K562 (cell line): ENCODE measurements at regions not wholly inside any gene's neighbourhood (a gene's known extent, or its start where the extent isn't known, plus 50 kb on each side); places are given as distances from the start of the nearest gene placed in this dataset.

Experiments
- ATAC-seq: fragments of 200-7000 bp; cut with Tn5 transposase; 3 replicates; pipeline ENCODE4 v1.9.1; 2020; ENCODE audit warnings: moderate library complexity
- BruUV-seq: library from RNA; stranded (reverse); fragments of 400-500 nt; replicated peaks from 2 replicates; lab custom pipeline; 2021; lab: Mats Ljungman, UMichigan
- CTCF ChIA-PET: fragments of 300-600 bp; formaldehyde crosslinking; extraction: SDS; loops from one replicate; lab custom pipeline; 2021; ENCODE audit warnings: low intra/inter-chr PET ratio; lab: Yijun Ruan, JAX
- POLR2A ChIA-PET: fragments of 300-600, 350-650 bp; sonication (Branson Sonifier 250); formaldehyde crosslinking; extraction: SDS; loops from one replicate; lab custom pipeline; 2021; ENCODE audit warnings: antibody characterized with exemption, inconsistent platforms; lab: Yijun Ruan, JAX
- DNase-seq, 4 experiments: peaks; one replicate each; pipeline versions ENCODE4 v3.0.0 to v3.0.0-alpha.2; 2011 to 2018; ENCODE audit warnings: low spot score in 3 of 4, mixed read lengths in 3 of 4; ENCODE audit errors: extremely low read depth in 1 of 4
- FAIRE-seq: peaks from 2 replicates; lab custom pipeline; 2011; peaks lifted over from hg19 to GRCh38; lab: Jason Lieb, UNC
- H2AFZ ChIP-seq: 2 replicates; pipeline ENCODE4 v1.6.0; 2011; ENCODE audit warnings: low read depth, low read length, control low read depth, inconsistent platforms
- H3K27ac ChIP-seq: fragments of 200-600 bp; 3 replicates; pipeline ENCODE4 v1.8.0; 2011; ENCODE audit warnings: low read depth, mild to moderate bottlenecking, control low read depth, inconsistent platforms, low read length, moderate library complexity, mixed read lengths; ENCODE audit errors: extremely low read depth
- H3K27me3 ChIP-seq, 2 experiments: fragments of 300-600 bp in 1 of 2; 2 replicates in 1 of 2; 3 replicates in 1 of 2; pipeline versions ENCODE4 v1.6.0 to v1.8.0; 2011; ENCODE audit warnings: inconsistent platforms in 2 of 2, low read length in 2 of 2, mild to moderate bottlenecking in 1 of 2, mixed read lengths in 1 of 2, moderate library complexity in 1 of 2; ENCODE audit not compliant: control insufficient read depth in 2 of 2, insufficient read depth in 2 of 2
- H3K36me3 ChIP-seq: fragments of 300-600 bp; 3 replicates; pipeline ENCODE4 v1.8.0; 2011; ENCODE audit warnings: mild to moderate bottlenecking, low read length, inconsistent platforms; ENCODE audit not compliant: control insufficient read depth, insufficient read depth
- H3K4me1 ChIP-seq, 2 experiments: fragments of 200-600 bp in 1 of 2; replicated peaks in 1 of 2; 2 replicates in 1 of 2; 3 replicates in 1 of 2; pipeline versions ENCODE4 v1.5.1 to v1.8.0; 2011; ENCODE audit warnings: inconsistent platforms in 2 of 2, low read length in 2 of 2, mild to moderate bottlenecking in 1 of 2, mixed read lengths in 1 of 2, moderate library complexity in 1 of 2; ENCODE audit not compliant: control insufficient read depth in 2 of 2, insufficient read depth in 2 of 2
- H3K4me2 ChIP-seq: 2 replicates; pipeline ENCODE4 v1.6.1; 2011; ENCODE audit warnings: low read length, control low read depth, inconsistent platforms, mixed read lengths; ENCODE audit not compliant: insufficient read depth
- H3K4me3 ChIP-seq: fragments of 200-600 bp; sonication (generic), shearing (Covaris generic); 2 replicates; pipeline ENCODE4 v1.5.1; 2016; ENCODE audit warnings: control low read depth, inconsistent platforms
- H3K79me2 ChIP-seq: fragments of 200-600 bp; 3 replicates; pipeline ENCODE4 v1.8.0; 2011; ENCODE audit warnings: low read length, inconsistent platforms; ENCODE audit not compliant: control insufficient read depth, insufficient read depth
- H3K9ac ChIP-seq, 2 experiments: 2 replicates each; pipeline versions ENCODE4 v1.6.0 to v1.6.1; 2011; ENCODE audit warnings: low read depth in 2 of 2, low read length in 2 of 2, control low read depth in 1 of 2, inconsistent platforms in 1 of 2, mild to moderate bottlenecking in 1 of 2, mixed read lengths in 1 of 2; ENCODE audit not compliant: insufficient read depth in 1 of 2
- H3K9me1 ChIP-seq: one replicate; pipeline ENCODE4 v1.6.0; 2011; ENCODE audit warnings: inconsistent platforms, mild to moderate bottlenecking, low read length, moderate library complexity; ENCODE audit not compliant: control insufficient read depth, insufficient read depth
- H3K9me3 ChIP-seq: replicated peaks from 2 replicates; pipeline ENCODE4 v1.5.1; 2011; ENCODE audit warnings: low read depth, low read length, inconsistent platforms; ENCODE audit not compliant: control insufficient read depth, insufficient read depth
- H4K20me1 ChIP-seq: replicated peaks from 2 replicates; pipeline ENCODE4 v1.6.1; 2011; ENCODE audit warnings: low read length, inconsistent platforms, mixed read lengths; ENCODE audit not compliant: control insufficient read depth, insufficient read depth
- ARHGAP35 ChIP-seq: fragments of 450-650 bp; IDR thresholded peaks from 2 replicates; pipeline ENCODE4 v1.6.1; 2018; ENCODE audit not compliant: partially characterized antibody
- ATF1 ChIP-seq, 2 experiments: fragments of 450-650 bp in 1 of 2; IDR thresholded peaks; 2 replicates each; pipeline ENCODE4 v1.6.1; 2016; ENCODE audit warnings: missing compliant biosample characterization in 1 of 2, missing genetic modification characterization in 1 of 2
- BCOR ChIP-seq: fragments of 450-650 bp; IDR thresholded peaks from 2 replicates; pipeline ENCODE4 v1.6.1; 2016
- BRF1 ChIP-seq: IDR thresholded peaks from 3 replicates; pipeline ENCODE4 v1.6.1; 2011; ENCODE audit warnings: borderline replicate concordance, mild to moderate bottlenecking; ENCODE audit not compliant: insufficient read length; ENCODE audit errors: extremely low read depth
- CBX8 ChIP-seq: fragments of 200-600 bp; sonication (generic); IDR thresholded peaks from 2 replicates; pipeline ENCODE4 v1.6.1; 2012; ENCODE audit warnings: borderline replicate concordance, mixed run types, low read depth, mild to moderate bottlenecking, moderate library complexity, mixed read lengths, low read length, control low read depth, inconsistent platforms; ENCODE audit not compliant: poor library complexity, severe bottlenecking; ENCODE audit errors: extremely low read depth
- DDX20 ChIP-seq: fragments of 450-650 bp; IDR thresholded peaks from 2 replicates; pipeline ENCODE4 v1.6.1; 2016; ENCODE audit warnings: missing genetic modification characterization, low read depth, mild to moderate bottlenecking, missing compliant biosample characterization, moderate library complexity
- GABPB2 ChIP-seq: fragments of 250-450 bp; sonication (Bioruptor Pico); conservative IDR thresholded peaks from 2 replicates; pipeline ENCODE4 v1.5.1; 2021; ENCODE audit warnings: mild to moderate bottlenecking
- MBD2 ChIP-seq: sonication (generic); IDR thresholded peaks from 2 replicates; pipeline ENCODE4 v1.6.1; 2016; ENCODE audit warnings: low read depth, borderline replicate concordance
- STAT6 ChIP-seq: sonication (generic); formaldehyde crosslinking; IDR thresholded peaks from 2 replicates; pipeline ENCODE4 v1.8.1; 2023; ENCODE audit warnings: mild to moderate bottlenecking, missing genetic modification reagents
- ZNF41 ChIP-seq: fragments of 250-450 bp; sonication (Bioruptor Pico); conservative IDR thresholded peaks from 2 replicates; pipeline ENCODE4 v1.4.0; 2020; ENCODE audit warnings: mild to moderate bottlenecking
- WGBS: fragments of 100-300 bp; shearing (Covaris generic); methylation state at CpG from one replicate; pipeline ENCODE4 v1.1.6; 2016; ENCODE audit warnings: low coverage, mixed read lengths; ENCODE audit not compliant: insufficient coverage; ENCODE audit errors: missing lambda C conversion rate; 5-methylcytosine and 5-hydroxymethylcytosine counted together
- in situ Hi-C: fragments of 300-500 bp; cut with MboI; formaldehyde crosslinking; loops from 4 replicates; pipeline ENCODE4 v1.15.0; 2018; ENCODE audit warnings: inconsistent platforms, mixed read lengths
- intact Hi-C: fragments of 100-400 bp; cut with micrococcal nuclease; formaldehyde crosslinking; loops from 2 replicates; pipeline ENCODE4 v1.14.2; 2022

- Histone ChIP-seq H4K20me1 (0 out of 2 replicates have a peak, but pooled peaks cover 6% of the 10 kb centered on the region), H3K9me1 (no peaks in the 10 kb centered on the region), H3K27ac (no peak overlapping the region), H3K4me1 (no peaks in the 10 kb centered on the region), H3K4me3 (no peak overlapping the region), H3K36me3 (no peaks in the 10 kb centered on the region), H3K9me3 (no peaks in the 10 kb centered on the region), H3K79me2 (no peaks in the 10 kb centered on the region), H3K27me3 (peaks cover 6 to 34% of the 10 kb centered on the region in 2 experiments; a peak in 4 of 5 replicates), H3K9ac (no peak overlapping the region), H2AFZ (no peak overlapping the region)
- 1% methylated on average over 10 of the region's 11 CpGs for WGBS
- in situ Hi-C loops (no loop called here), intact Hi-C loops (loop anchor here (10.0 kb wide), 1 partner anchor 316 kb away; no protein-coding TSS in a partner anchor)
- DNase-seq (no peak), ATAC-seq (no peak; the same call in 2 of the 3 replicates)
- no peak for TF ChIP-seq GABPB2
- TF ChIP-seq, all 486 proteins: peak for 0
- ChIA-PET CTCF (no interaction called here), POLR2A (interaction anchor here (0.6 to 1.2 kb wide), 4 partner anchors 10 to 572 kb away, joined by 3 to 5 read pairs (median 3); no protein-coding TSS in a partner anchor)
- BruUV-seq, result no TSS peak
- FAIRE-seq, result no peak
- H3K4me2 ChIP-seq, result no peak overlapping the region
These were observed 169.0 kb upstream of the PKDCC start for GRCh38 chr2:41878716-41879234.

- in situ Hi-C loops, result no loop called here
- Histone ChIP-seq H3K4me3 (no peak overlapping the region), H2AFZ (no peak overlapping the region), H3K9ac (no peak overlapping the region), H4K20me1 (0 out of 2 replicates have a peak, but pooled peaks cover 6% of the 10 kb centered on the region), H3K9me1 (no peaks in the 10 kb centered on the region), H3K36me3 (no peaks in the 10 kb centered on the region), H3K27ac (no peak overlapping the region), H3K27me3 (peaks cover 6 to 36% of the 10 kb centered on the region in 2 experiments; a peak in 4 of 5 replicates), H3K4me2 (no peak overlapping the region), H3K79me2 (no peaks in the 10 kb centered on the region), H3K4me1 (no peaks in the 10 kb centered on the region), H3K9me3 (no peaks in the 10 kb centered on the region)
- no peak for DNase-seq
- intact Hi-C loops, result loop anchor here (10.0 kb wide), 1 partner anchor 315 kb away; no protein-coding TSS in a partner anchor
- CTCF ChIA-PET, result no interaction called here
- no TSS peak for BruUV-seq
- ATAC-seq, result no peak; the same call in 2 of the 3 replicates
- POLR2A ChIA-PET, result interaction anchor here (0.6 to 1.2 kb wide), 3 partner anchors 14 to 572 kb away, joined by 3 read pairs; no protein-coding TSS in a partner anchor
- WGBS, result 0% methylated on average over 9 of the region's 10 CpGs
- no peak for FAIRE-seq
- TF ChIP-seq ATF1 (CRISPR knock-in tag; IDR thresholded peaks at IDR 0.05) (no peak), ATF1 (tag; IDR thresholded peaks at IDR 0.05) (no peak), STAT6 (CRISPR knock-in tag) (no peak), ARHGAP35 (no peak), ZNF41 (CRISPR knock-in tag) (no peak), DDX20 (tag) (no peak), CBX8 (no peak), BRF1 (no peak), BCOR (no peak), MBD2 (no peak)
These were observed 168.4 kb upstream of the PKDCC start for GRCh38 chr2:41879235-41879916.
